ENCODE measurements at regions not wholly inside any gene's neighbourhood (a gene's known extent, or its start where the extent isn't known, plus 50 kb on each side); places are given as distances from the start of the nearest gene placed in this dataset.

DNA sequence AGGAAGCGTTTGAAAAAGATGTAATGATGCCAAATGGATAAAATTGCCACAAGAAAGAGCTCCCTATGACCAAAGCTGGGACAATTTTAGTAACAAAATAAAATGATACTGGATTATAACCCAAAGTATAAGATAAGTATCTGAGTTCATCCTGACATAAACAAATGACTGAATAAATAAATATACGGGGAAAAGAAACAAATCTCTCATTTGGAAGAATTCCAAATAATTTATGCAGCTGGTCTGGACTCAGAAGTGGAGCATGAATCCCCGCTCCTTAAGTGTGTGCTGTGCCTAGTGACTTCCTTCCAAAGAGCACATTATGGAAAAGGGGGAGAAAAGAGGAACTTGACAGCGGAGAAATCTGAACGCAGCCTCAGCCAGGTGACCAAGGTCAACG is 186.2 kb downstream of the RAMP3 start:
- Histone ChIP-seq H2BK20ac (ENCODE audit: low read depth, low read length) (no peak overlapping the region), H4K91ac (ENCODE audit: insufficient read depth, low read depth, low read length) (no peak overlapping the region), H3K4me2 (ENCODE audit: low read depth, low read length) (no peak overlapping the region), H2BK15ac (ENCODE audit: low read depth, low read length) (no peak overlapping the region), H4K8ac (ENCODE audit: low read depth in 2 of 2, low read length in 2 of 2) (no peak overlapping the region), H3K9ac (ENCODE audit: low read depth, low read length) (no peak overlapping the region), H3K36me3 (ENCODE audit: control insufficient read depth, insufficient read depth, low read length) (no peaks in the 10 kb centered on the region), H3K27ac (ENCODE audit: insufficient read depth, low read length) (no peak overlapping the region), H3K9me1 (ENCODE audit: insufficient read depth, low read length) (no peaks in the 10 kb centered on the region), H3K18ac (ENCODE audit: low read depth, low read length) (no peak overlapping the region), H3K4me1 (ENCODE audit: control insufficient read depth, insufficient read depth, low read length) (no peaks in the 10 kb centered on the region), H2BK5ac (ENCODE audit: low read depth, low read length, poor library complexity, severe bottlenecking) (no peak overlapping the region), H3K79me1 (ENCODE audit: low read depth in 1 of 2, low read length in 2 of 2) (no peaks in the 10 kb centered on the region), H3K56ac (ENCODE audit: extremely low read depth, insufficient read depth, low read length) (no peak overlapping the region), H3K23ac (ENCODE audit: low read depth, low read length) (no peak overlapping the region), H2BK120ac (ENCODE audit: low read depth, low read length) (no peak overlapping the region), H4K20me1 (ENCODE audit: insufficient read depth, low read length) (no peaks in the 10 kb centered on the region), H2AK9ac (replicated peaks; ENCODE audit: low read depth, low read length, poor library complexity) (no peak overlapping the region), H2AFZ (replicated peaks; ENCODE audit: low read length, poor library complexity) (no peak overlapping the region), H3K27me3 (ENCODE audit: control insufficient read depth, insufficient read depth, low read length) (no peaks in the 10 kb centered on the region; the same call in none of the 2 replicates), H3K9me3 (ENCODE audit: control insufficient read depth, insufficient read depth, low read length) (no peaks in the 10 kb centered on the region), H4K5ac (ENCODE audit: low read depth, low read length) (no peak overlapping the region), H3K14ac (replicated peaks; ENCODE audit: low read depth, low read length) (no peak overlapping the region), H3K4ac (ENCODE audit: low read depth, low read length) (no peak overlapping the region), H3K4me3 (ENCODE audit: insufficient read depth, low read depth, low read length) (no peak overlapping the region), H2AK5ac (ENCODE audit: low read depth, low read length) (no peak overlapping the region)
- BruUV-seq (replicated peaks): no TSS peak
- TF ChIP-seq FOS (IDR thresholded peaks at IDR 0.05; ENCODE audit: low read depth, low read length): no peak
- TF ChIP-seq, protein P1, sequence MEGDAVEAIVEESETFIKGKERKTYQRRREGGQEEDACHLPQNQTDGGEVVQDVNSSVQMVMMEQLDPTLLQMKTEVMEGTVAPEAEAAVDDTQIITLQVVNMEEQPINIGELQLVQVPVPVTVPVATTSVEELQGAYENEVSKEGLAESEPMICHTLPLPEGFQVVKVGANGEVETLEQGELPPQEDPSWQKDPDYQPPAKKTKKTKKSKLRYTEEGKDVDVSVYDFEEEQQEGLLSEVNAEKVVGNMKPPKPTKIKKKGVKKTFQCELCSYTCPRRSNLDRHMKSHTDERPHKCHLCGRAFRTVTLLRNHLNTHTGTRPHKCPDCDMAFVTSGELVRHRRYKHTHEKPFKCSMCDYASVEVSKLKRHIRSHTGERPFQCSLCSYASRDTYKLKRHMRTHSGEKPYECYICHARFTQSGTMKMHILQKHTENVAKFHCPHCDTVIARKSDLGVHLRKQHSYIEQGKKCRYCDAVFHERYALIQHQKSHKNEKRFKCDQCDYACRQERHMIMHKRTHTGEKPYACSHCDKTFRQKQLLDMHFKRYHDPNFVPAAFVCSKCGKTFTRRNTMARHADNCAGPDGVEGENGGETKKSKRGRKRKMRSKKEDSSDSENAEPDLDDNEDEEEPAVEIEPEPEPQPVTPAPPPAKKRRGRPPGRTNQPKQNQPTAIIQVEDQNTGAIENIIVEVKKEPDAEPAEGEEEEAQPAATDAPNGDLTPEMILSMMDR (conservative IDR thresholded peaks at IDR 0.05; ENCODE audit: low read depth, low read length): no peak
- TF ChIP-seq RAD21 (IDR thresholded peaks at IDR 0.05; ENCODE audit: low read length): no peak
- no peak for TF ChIP-seq MAZ (IDR thresholded peaks at IDR 0.05; ENCODE audit: borderline replicate concordance, low read depth, low read length)
- TF ChIP-seq RFX5 (IDR thresholded peaks at IDR 0.05; ENCODE audit: low read depth, low read length): no peak
- no peak for TF ChIP-seq MAFK (IDR thresholded peaks at IDR 0.05; ENCODE audit: low read depth, low read length)
- no peak for TF ChIP-seq BHLHE40 (IDR thresholded peaks at IDR 0.05; ENCODE audit: low read depth, low read length)
- TF ChIP-seq MXI1 (IDR thresholded peaks at IDR 0.05; ENCODE audit: borderline replicate concordance, low read depth, low read length): no peak
- no peak for TF ChIP-seq ELK1 (IDR thresholded peaks at IDR 0.05; ENCODE audit: borderline replicate concordance, low read depth, low read length)
- no peak for TF ChIP-seq SMC3 (IDR thresholded peaks at IDR 0.05; ENCODE audit: low read depth, low read length)
- TF ChIP-seq RCOR1 (IDR thresholded peaks at IDR 0.05; ENCODE audit: insufficient replicate concordance, low read length): no peak
- TF ChIP-seq, protein P2, sequence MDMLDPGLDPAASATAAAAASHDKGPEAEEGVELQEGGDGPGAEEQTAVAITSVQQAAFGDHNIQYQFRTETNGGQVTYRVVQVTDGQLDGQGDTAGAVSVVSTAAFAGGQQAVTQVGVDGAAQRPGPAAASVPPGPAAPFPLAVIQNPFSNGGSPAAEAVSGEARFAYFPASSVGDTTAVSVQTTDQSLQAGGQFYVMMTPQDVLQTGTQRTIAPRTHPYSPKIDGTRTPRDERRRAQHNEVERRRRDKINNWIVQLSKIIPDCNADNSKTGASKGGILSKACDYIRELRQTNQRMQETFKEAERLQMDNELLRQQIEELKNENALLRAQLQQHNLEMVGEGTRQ (IDR thresholded peaks at IDR 0.05; ENCODE audit: low read depth, low read length): no peak
- TF ChIP-seq POLR2A (IDR thresholded peaks at IDR 0.05; ENCODE audit: low read depth, low read length): no peak
- TF ChIP-seq CEBPB (IDR thresholded peaks at IDR 0.05; ENCODE audit: low read depth, low read length): no peak
- TF ChIP-seq CHD1 (IDR thresholded peaks at IDR 0.05; ENCODE audit: low read depth, low read length): no peak
- no peak for TF ChIP-seq NFE2L2 (IDR thresholded peaks at IDR 0.05; ENCODE audit: low read depth, low read length)
- dilution Hi-C loops (cut with HindIII; ENCODE audit: low sequenced_read_pairs, unreplicated experiment): no loop called here
- in situ Hi-C loops (cut with MboI; ENCODE audit: low sequenced_read_pairs): no loop called here
- DNase-seq: no peak
- ATAC-seq (ENCODE audit: low read depth): no peak
- intact Hi-C loops (cut with micrococcal nuclease): no loop called here
- WGBS, 2 experiments (ENCODE audit: extremely low coverage in 2 of 2, insufficient read length in 1 of 2): no CpG with 5 or more reads among the region's 6 CpGs
- CTCF ChIA-PET: no interaction called here
- POLR2A ChIA-PET (ENCODE audit: unreplicated experiment): no interaction called here
